GM13977 (cell line): ENCODE measurements at regions not wholly inside any gene's neighbourhood (a gene's known extent, or its start where the extent isn't known, plus 50 kb on each side); places are given as distances from the start of the nearest gene placed in this dataset.

Experiments
- DNase-seq: peaks from one replicate; pipeline ENCODE4 v3.0.0; 2012; ENCODE audit warnings: low spot score
- CTCF ChIP-seq: IDR thresholded peaks from 2 replicates; pipeline ENCODE4 v1.5.1; 2012; ENCODE audit warnings: mild to moderate bottlenecking, control low read depth; ENCODE audit not compliant: insufficient read depth; ENCODE audit errors: extremely low read depth, missing control alignments
- in situ Hi-C: fragments of 300-500 bp; cut with MboI; formaldehyde crosslinking; loops from one replicate; pipeline ENCODE4 v1.12.0; 2022; ENCODE audit warnings: low sequenced_read_pairs, low pct_unique_long_range_greater_than_20kb, mixed read lengths, inconsistent platforms; ENCODE audit not compliant: unreplicated experiment

GRCh38 chr3:23735535-23736326 lies 70.0 kb upstream of the UBE2E1 start:
- in situ Hi-C loops = no loop called here
- DNase-seq = no peak
- no peak for TF ChIP-seq CTCF

DNA sequence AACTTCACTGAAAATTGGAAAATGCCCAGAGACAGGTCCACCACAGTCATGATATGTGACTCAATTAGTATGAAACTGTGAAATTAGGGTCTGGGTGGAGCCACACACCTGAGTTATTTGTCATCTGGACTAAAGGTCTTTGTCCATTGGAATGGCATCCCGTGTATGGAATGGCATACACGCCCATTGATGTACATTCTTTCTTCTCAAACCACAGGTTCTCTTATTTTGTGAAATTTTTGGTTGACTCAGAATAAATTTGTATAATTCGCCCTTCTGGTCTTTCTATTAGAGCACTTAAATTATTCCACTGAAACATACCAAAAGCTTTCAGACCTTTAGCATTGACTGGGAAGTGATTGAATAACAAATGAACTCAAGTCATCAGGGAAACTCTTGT lies 66.8 kb upstream of the UBE2E1 start:
- in situ Hi-C loops = no loop called here

GRCh38 chr3:23739536-23739935 lies 66.2 kb upstream of the UBE2E1 start:
- in situ Hi-C loops = no loop called here
- no peak for TF ChIP-seq CTCF
- no peak for DNase-seq

More for the DNA sequence above, 66.8 kb upstream of the UBE2E1 start:
- TF ChIP-seq CTCF = no peak
- DNase-seq = no peak

DNA sequence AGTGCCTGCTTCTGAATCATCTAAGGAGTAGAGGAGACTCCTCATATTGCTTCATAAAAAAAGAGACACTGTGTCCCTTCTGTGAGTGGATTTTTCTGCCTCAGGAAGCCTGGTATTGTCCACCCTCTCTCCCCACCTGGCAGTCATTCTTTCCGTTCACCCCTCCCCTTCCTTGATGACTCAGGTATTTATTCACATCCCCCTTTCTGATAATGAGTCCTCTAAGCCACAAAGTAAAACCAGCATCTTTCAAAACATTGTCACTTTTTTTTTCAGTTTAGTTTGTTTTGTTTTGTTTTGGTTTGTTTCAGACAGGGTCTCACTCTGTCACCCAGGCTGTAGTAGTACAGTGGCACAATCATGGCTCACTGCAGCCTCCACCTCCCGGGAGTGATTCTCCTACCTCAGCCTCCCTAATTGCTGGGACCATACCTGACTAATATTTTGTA lies 65.2 kb upstream of the UBE2E1 start:
- TF ChIP-seq CTCF = no peak
- peak; percentile 61 for DNase-seq
- in situ Hi-C loops = no loop called here

DNA sequence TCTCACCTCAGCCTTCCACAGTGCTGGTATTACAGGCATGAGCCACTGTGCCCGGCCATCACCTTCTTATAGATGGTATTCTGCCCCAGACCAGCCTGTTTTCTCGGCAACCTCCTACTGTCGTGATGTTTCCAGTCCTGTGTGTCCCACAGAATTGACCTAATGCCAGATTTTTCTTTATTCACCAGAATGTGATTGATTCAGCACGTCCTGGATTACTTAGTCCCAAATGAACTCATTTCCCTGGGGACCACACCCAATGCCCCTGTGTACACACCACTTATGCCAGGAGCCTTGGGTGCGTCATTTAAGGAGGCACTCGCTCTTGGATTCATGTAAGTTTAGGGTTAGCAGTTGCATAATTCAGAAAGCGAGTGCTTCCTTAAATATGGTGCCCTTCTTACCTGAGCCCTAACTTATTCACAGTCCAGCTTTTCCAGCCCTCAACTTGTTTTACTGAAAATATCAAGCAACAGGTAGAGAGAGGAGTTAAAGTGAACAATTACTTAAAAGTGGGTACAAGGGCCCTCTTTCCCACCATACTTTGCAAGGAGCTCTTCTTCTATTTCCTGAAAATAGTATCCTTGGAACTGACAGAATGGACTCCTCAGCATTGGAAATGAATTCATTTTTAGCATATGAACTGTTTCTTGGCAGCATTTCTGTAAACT lies 64.6 kb upstream of the UBE2E1 start:
- in situ Hi-C loops = no loop called here
- no peak for TF ChIP-seq CTCF
- no peak for DNase-seq

GRCh38 chr3:23743141-23743784 lies 62.5 kb upstream of the UBE2E1 start:
- no peak for DNase-seq
- in situ Hi-C loops = no loop called here
- no peak for TF ChIP-seq CTCF
